AG10803 (cell line): ENCODE measurements at regions not wholly inside any gene's neighbourhood (a gene's known extent, or its start where the extent isn't known, plus 50 kb on each side); places are given as distances from the start of the nearest gene placed in this dataset.

Experiments
- DNase-seq: peaks from one replicate; pipeline ENCODE4 v3.0.0; 2010; ENCODE audit warnings: low read depth
- H3K4me3 ChIP-seq: 2 replicates; pipeline ENCODE4 v1.5.1; 2011; ENCODE audit warnings: mild to moderate bottlenecking, low read length, control low read depth
- TF ChIP-seq, protein P1 (sequence below): conservative IDR thresholded peaks from 2 replicates; pipeline ENCODE4 v1.5.1; 2011; ENCODE audit warnings: mild to moderate bottlenecking, low read length, control low read depth, inconsistent platforms

DNA sequence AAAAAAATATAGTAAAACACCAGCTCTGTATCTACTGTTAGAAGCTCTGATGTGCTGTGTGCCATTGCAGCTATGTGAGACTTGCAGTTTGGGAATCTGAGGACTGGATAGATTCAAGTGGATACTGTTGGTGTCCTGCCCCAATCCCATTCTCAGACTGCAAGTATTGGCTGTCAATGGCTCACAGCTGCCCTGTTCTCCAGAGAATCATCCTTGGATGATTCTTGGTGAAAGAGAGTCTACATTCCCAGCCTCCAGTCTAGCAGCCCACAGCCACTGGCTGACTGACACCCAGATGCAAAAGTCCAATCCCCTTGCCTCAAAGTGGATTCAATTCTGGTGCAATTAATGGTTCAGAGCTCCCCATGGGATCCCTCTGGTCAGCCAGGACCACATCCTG lies 206.1 kb upstream of the MTNR1B start:
- DNase-seq: no peak
- TF ChIP-seq, protein P1, sequence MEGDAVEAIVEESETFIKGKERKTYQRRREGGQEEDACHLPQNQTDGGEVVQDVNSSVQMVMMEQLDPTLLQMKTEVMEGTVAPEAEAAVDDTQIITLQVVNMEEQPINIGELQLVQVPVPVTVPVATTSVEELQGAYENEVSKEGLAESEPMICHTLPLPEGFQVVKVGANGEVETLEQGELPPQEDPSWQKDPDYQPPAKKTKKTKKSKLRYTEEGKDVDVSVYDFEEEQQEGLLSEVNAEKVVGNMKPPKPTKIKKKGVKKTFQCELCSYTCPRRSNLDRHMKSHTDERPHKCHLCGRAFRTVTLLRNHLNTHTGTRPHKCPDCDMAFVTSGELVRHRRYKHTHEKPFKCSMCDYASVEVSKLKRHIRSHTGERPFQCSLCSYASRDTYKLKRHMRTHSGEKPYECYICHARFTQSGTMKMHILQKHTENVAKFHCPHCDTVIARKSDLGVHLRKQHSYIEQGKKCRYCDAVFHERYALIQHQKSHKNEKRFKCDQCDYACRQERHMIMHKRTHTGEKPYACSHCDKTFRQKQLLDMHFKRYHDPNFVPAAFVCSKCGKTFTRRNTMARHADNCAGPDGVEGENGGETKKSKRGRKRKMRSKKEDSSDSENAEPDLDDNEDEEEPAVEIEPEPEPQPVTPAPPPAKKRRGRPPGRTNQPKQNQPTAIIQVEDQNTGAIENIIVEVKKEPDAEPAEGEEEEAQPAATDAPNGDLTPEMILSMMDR: no peak
- no peak overlapping the region for H3K4me3 ChIP-seq

DNA sequence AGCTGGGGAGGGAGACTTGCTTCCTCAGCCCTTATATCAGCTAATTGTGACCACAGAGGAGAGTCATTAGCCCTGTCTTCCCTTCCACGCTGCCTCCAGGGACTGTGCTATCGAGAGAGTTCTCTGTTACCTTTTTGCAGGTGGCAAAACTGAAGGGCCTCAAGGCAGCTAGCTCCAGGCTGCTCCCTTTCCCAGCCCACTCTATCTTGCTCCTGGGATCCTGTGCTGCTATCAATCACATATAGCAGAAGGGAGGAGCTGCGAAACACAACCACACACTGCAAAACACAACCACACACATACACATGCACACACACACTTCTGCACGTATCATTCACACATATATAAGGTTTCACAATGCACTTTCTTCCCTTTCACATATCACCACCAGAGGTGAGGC lies 205.3 kb upstream of the MTNR1B start:
- TF ChIP-seq, protein P1: no peak
- DNase-seq: no peak
- H3K4me3 ChIP-seq: no peak overlapping the region

DNA sequence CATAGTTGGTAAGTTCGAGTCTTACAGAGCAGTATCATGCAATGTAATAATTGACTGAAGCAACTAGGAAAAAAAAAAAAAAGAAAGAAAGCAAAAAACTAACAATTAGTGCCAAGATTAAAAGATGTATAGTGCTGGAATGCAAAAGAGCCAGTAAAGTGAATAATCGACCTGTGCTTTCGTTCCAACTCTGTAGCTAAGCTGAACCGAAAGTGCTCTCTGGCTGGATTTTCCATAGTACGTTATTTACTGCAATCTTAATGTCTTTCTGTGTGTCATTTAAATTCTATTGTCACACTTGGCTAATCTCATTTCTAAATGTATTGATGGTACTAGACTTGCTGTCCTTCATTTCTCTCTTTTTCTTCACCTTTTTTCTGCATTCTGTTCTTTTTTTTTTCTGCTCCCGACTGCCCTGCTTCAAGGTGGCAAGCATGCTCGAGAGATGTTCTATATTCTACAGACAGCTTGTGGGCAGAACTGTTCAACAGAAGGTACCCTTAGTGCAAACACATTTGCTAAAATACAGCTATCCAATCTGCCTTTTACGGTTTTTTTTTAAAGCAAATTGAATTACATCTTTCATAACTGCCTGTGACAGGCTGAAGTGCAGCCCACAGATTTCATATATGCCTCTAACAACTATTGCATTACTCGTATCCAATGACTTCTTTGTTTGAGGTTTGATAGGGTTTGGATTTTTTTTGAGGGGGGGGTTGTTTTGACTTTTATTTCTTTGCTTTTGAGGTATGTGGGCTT lies 204.2 kb upstream of the MTNR1B start:
- no peak overlapping the region for H3K4me3 ChIP-seq
- DNase-seq: no peak

DNA sequence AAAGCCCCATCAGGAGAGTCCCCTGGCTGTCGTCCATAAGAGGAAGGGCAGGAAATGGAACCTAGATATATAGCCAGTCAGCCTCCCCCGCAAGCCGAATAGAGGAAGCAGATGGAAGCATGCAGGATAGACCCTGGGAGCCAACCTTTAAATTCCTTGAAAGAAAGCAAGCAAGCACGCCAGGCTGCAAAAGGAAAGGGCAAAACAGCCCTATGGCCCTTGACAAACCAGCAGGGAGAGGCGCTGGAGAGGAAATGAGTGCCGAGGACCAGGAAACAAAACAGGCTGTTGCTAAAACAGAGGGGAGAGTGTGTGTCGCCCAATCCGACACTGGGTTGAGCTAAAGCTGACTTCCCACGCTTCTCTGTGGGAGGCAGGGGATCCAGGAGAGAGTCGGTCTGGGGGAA lies 203.5 kb upstream of the MTNR1B start:
- TF ChIP-seq, protein P1: no peak
- DNase-seq: peak; percentile 39
- H3K4me3 ChIP-seq: peak overlapping the region; percentile 26

More for the DNA sequence above, 204.2 kb upstream of the MTNR1B start:
- TF ChIP-seq, protein P1: no peak

DNA sequence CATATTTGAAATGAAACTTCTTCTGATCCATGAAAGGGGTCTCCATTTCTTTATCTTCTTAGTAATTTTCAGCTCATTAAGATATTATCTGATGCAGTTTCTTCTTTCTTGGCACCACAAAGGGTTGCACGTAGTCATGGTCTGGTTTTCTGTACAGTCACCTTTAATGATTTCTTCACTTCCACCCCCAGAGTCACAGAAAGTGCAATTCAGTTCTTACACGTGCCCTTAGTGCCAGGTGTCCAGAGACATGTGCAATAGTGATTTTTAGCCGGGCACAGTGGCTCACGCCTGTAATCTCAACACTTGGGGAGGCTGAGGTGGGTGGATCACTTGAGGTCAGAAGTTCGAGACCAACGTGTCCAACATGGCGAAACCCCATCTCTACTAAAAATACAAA lies 202.8 kb upstream of the MTNR1B start:
- no peak for DNase-seq
- TF ChIP-seq, protein P1: no peak
- H3K4me3 ChIP-seq: no peak overlapping the region

DNA sequence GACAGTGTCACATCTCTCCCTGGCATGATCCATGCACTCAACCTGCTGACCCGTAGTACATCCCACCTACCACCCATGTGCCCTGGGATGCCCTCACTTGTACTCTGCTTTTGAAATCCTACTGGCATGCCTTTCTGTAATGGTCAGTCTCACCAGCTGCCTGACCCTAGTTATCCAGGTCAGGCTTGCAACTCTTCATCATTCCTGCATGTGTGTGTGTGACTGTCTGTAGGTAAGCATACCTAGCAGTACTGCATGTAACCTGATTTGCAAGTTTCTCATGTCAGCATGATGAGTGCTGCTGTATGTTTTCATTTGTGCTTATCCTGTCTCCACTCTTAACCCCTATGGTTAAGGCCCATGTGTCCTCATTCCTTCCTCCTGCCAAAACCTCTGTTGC lies 202.0 kb upstream of the MTNR1B start:
- TF ChIP-seq, protein P1: no peak
- H3K4me3 ChIP-seq: no peak overlapping the region
- DNase-seq: no peak

DNA sequence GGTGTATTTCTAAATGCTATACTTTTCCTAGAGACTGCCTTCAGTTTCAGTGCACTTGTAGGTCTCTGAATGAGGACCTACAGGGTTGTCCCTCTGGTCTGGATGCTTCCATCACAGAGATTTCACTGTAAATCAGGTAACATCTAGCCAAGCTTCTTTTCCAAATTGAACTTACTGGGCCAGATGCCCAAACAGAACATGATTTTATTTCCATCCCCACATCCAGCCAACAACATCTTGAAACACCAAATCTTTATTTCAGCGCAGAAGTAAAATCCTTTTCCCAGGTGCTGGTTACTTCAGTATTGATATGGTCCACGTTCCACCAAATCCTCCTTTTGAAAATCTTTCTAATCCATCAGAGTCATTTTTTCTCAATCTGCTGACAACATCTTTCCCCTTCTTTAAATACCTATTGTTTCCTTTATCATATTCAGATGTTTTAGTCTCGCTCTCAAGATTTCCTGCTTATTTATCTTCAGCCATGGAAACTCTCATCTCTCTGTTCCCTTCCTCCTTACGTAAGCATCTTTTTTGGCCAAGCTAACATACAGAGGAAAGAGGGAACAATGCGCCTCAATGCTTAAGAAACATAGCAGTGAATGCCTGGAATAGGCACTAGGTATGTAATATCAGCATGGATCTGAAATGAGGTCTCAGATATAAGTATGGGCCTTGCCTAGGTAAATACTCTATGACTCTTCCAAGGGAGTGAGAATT lies 201.2 kb upstream of the MTNR1B start:
- TF ChIP-seq, protein P1: no peak
- no peak for DNase-seq
- no peak overlapping the region for H3K4me3 ChIP-seq
